NT2/D1 (cell line): ENCODE measurements at regions not wholly inside any gene's neighbourhood (a gene's known extent, or its start where the extent isn't known, plus 50 kb on each side); places are given as distances from the start of the nearest gene placed in this dataset.
"Not testable (repeated sequence)": the region's sequence is repeated elsewhere in the genome, so short reads cannot be mapped to it uniquely, and the experiment has no call there.

ENCODE experiments used
- DNase-seq: peaks from one replicate; pipeline ENCODE4 v3.0.0-alpha.2; 2011; ENCODE audit warnings: low read depth, low spot score
- H3K27me3 ChIP-seq: 2 replicates; pipeline ENCODE4 v1.6.0; 2011; ENCODE audit warnings: mild to moderate bottlenecking; ENCODE audit not compliant: insufficient read length, insufficient read depth
- H3K36me3 ChIP-seq: 2 replicates; pipeline ENCODE4 v1.6.1; 2011; ENCODE audit warnings: mild to moderate bottlenecking, low read length, mixed read lengths; ENCODE audit not compliant: insufficient read depth, insufficient read length
- H3K4me1 ChIP-seq: 2 replicates; pipeline ENCODE4 v1.5.1; 2011; ENCODE audit not compliant: insufficient read depth, insufficient read length
- H3K4me3 ChIP-seq: 2 replicates; pipeline ENCODE4 v1.5.1; 2011; ENCODE audit warnings: low read depth; ENCODE audit not compliant: insufficient read length
- H3K9ac ChIP-seq: 2 replicates; pipeline ENCODE4 v1.6.0; 2011; ENCODE audit warnings: low read depth; ENCODE audit not compliant: insufficient read length
- H3K9me3 ChIP-seq: 2 replicates; pipeline ENCODE4 v1.5.1; 2011; ENCODE audit warnings: mild to moderate bottlenecking, low read length; ENCODE audit not compliant: insufficient read depth
- SUZ12 ChIP-seq: IDR thresholded peaks from 2 replicates; pipeline ENCODE4 v1.6.1; 2011; ENCODE audit not compliant: insufficient read length, insufficient read depth; ENCODE audit errors: extremely low read depth
- YY1 ChIP-seq: IDR thresholded peaks from 2 replicates; pipeline ENCODE4 v1.6.1; 2011; ENCODE audit not compliant: insufficient read length, insufficient read depth
- ZNF274 ChIP-seq: IDR thresholded peaks from 2 replicates; pipeline ENCODE4 v1.6.1; 2011; ENCODE audit warnings: mild to moderate bottlenecking, low read depth, low read length

DNA sequence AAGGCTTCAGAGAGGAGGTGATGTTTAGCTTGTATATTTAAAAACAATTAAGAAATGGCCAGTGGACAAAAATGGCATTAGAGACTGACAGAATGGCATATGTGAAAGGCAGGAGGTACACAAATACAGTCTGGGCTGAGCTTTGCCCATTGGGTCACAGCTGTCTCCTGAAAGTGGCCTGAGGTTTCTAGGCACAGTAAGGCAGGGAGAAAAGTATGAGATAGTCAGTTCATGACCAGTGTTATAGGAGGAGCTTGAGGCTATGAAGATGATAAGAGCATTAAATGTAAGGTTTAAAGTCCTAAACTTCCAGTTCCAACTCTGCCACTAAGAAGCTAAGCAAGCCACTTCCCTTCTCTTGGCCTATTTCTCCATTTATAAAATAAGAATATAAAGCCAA is 111.2 kb upstream of the SETMAR start:
- Histone ChIP-seq H3K4me3 (no peak overlapping the region), H3K9me3 (peaks cover 19% of the 10 kb centered on the region), H3K4me1 (no peaks in the 10 kb centered on the region), H3K9ac (no peak overlapping the region), H3K27me3 (no peaks in the 10 kb centered on the region), H3K36me3 (no peaks in the 10 kb centered on the region)
- no peak for DNase-seq
- TF ChIP-seq SUZ12 (no peak), ZNF274 (no peak)

DNA sequence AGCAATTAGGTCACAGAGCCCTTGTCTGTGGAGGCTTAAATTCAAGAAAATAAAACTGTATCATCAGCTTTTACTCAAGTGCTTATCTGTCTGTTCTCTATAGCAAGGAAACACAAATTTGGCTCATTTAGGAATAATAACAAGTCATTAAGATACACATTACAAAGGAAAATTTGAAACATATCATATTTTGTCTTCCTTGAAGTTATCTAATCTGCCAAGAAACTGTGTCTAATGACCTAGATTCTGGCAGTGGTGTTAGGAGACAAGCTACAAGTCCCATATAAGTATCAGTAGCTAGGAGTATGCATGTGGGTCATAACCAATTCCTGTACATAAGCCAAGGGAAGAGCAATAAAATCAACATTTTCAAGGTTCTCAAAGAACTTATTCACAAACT is 108.2 kb upstream of the SETMAR start:
- Histone ChIP-seq H3K9me3 (peaks cover 19% of the 10 kb centered on the region), H3K9ac (no peak overlapping the region), H3K4me1 (no peaks in the 10 kb centered on the region), H3K36me3 (no peaks in the 10 kb centered on the region), H3K4me3 (no peak overlapping the region), H3K27me3 (no peaks in the 10 kb centered on the region)
- TF ChIP-seq YY1 (no peak), ZNF274 (no peak), SUZ12 (no peak)
- DNase-seq = no peak

DNA sequence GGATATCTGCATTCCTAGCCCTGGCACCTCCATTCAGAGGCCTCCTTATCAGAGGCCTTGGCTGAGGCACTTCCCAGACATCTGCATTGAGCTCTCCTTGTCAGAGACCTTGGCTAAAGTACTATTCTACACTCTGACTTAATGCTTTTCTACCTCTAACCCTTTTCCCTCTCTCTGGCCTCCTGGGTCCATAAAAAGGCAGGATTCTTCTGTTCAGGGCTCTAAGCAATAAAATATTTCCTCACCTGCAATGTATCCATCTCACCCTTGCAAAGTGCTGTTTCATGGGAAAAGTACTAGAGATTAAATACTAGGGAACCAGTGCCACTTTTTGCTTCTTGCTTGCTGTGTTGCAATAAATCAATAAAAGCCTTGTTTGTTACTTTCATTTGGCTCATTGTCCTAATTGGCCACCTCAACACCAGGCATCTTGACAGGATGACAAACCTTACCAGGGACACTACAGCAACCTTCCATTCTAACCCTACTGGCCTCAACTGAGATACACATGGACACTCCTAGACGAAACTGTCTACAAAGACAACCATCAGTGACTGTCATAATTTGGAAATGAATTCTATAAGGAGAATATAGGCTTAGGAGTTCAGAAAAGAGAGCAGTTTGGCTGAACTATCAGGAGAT is 106.5 kb upstream of the SETMAR start:
- peaks cover 19% of the 10 kb centered on the region for H3K9me3 ChIP-seq
- no peak for DNase-seq

DNA sequence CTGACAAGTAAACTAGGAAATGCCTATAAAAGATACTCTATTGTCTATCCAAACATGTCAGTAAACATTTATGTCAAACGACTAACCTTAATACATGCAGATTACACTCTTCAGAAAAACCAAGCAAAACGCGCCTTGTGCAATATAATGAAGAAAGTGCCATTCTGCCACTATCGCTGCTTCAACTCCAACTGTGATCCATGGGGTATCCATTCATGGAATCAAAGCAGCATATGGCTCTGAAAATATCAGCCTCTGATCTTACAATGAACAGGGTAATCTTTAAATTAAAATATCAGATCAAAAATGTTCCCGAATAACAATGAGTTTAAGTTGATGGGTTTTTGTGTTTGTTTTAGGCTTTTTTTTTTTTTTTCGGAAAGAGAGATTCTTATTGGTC is 105.5 kb upstream of the SETMAR start:
- no peak overlapping the region for H3K4me3 ChIP-seq
- H3K4me1 ChIP-seq = no peaks in the 10 kb centered on the region
- no peak overlapping the region for H3K9ac ChIP-seq
- no peaks in the 10 kb centered on the region for H3K36me3 ChIP-seq
- no peak for DNase-seq
- no peaks in the 10 kb centered on the region for H3K27me3 ChIP-seq
- TF ChIP-seq SUZ12 (no peak), ZNF274 (no peak), YY1 (no peak)
- H3K9me3 ChIP-seq = peaks cover 11% of the 10 kb centered on the region

More for the DNA sequence above, 106.5 kb upstream of the SETMAR start:
- Histone ChIP-seq H3K9ac (no peak overlapping the region), H3K4me1 (no peaks in the 10 kb centered on the region), H3K36me3 (no peaks in the 10 kb centered on the region), H3K27me3 (no peaks in the 10 kb centered on the region), H3K4me3 (no peak overlapping the region)
- TF ChIP-seq YY1 (no peak), SUZ12 (no peak), ZNF274 (no peak)

DNA sequence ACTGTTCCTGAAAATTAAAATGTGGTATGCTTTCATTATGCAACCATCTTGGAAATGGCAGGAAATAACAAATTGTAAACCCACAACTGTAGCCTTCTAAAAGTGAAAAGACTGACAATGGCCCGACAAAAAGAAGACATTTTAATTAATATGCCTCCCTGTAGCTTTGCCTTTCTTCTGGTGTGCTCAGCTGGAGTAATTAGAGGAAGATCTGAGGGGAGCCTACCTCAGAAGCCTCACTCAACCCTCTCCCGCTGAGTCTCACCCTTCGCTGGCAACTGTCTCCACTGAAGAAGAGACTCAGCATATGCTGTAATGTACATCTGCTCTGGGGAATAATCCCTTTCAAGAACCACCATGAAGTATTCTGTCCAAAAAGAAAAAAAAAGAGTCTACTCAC is 104.7 kb upstream of the SETMAR start:
- H3K4me1 ChIP-seq = no peaks in the 10 kb centered on the region
- no peak overlapping the region for H3K4me3 ChIP-seq
- H3K36me3 ChIP-seq = no peaks in the 10 kb centered on the region
- H3K9ac ChIP-seq = no peak overlapping the region
- no peaks in the 10 kb centered on the region for H3K27me3 ChIP-seq
- peaks cover 2% of the 10 kb centered on the region; the same call in 1 of the 2 replicates for H3K9me3 ChIP-seq
- DNase-seq = no peak
- TF ChIP-seq SUZ12 = no peak
- no peak for TF ChIP-seq ZNF274

DNA sequence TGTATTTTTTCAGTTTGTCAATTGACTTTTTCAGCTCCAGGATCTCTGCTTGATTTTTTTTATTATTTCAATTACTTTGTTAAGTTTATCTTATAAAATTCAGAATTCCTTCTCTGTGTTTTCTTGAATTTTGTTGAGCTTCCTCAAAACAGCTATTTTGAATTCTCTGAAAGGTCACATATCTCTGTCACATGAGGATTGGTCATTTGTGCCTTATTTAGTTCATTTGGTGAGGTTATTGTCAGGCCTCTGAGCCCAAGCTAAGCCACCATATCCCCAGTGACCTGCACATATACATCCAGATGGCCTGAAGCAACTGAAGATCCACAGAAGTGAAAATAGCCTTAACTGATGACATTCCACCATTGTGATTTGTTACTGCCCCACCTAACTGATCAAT is 98.4 kb upstream of the SETMAR start:
- H3K4me3 ChIP-seq, DNase-seq, H3K9ac ChIP-seq, H3K36me3 ChIP-seq, H3K27me3 ChIP-seq, H3K9me3 ChIP-seq, H3K4me1 ChIP-seq: not testable (repeated sequence)

DNA sequence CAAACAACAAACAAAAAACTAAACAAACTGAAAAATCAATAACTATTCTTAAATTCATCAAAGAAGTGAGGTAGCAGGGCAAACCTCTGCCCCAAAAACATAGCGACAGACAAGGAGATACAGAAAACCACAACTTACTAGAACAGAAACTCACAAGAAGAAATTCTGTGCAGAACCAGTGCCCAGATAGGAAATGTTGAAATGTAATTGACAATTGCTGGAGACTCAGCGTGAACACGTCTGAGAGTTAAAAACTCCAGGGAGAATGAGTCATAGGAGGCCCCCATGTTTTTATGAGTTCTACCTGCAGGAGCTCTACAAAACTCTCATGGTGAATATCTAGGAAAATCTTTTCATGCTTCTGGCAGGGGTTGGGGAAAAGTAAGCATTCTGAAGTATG is 95.5 kb upstream of the SETMAR start:
- Histone ChIP-seq H3K27me3 (no peaks in the 10 kb centered on the region), H3K4me3 (no peak overlapping the region), H3K36me3 (no peaks in the 10 kb centered on the region), H3K9ac (no peak overlapping the region), H3K4me1 (no peaks in the 10 kb centered on the region), H3K9me3 (no peaks in the 10 kb centered on the region)
- DNase-seq = no peak
- TF ChIP-seq ZNF274 (no peak), YY1 (no peak), SUZ12 (no peak)

DNA sequence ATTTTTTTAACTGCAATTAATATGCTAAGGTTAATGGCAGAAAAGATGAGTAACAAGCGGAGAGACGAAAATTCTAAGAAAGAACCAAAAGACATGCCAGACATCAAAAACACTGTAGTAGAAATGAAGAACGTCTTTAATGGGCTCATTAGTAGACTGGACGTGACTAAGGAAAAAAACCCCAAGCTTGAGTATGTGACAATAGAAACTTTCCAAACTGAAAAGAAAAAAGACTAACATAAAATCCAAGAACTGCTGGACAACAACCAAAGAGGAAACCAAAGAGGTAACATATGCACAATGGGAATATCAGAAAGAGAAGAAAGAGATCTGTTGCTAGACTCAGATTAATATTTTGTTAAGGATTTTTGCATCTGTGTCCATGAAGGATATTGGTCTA is 94.6 kb upstream of the SETMAR start:
- Histone ChIP-seq H3K9ac (no peak overlapping the region), H3K9me3 (no peaks in the 10 kb centered on the region), H3K27me3 (no peaks in the 10 kb centered on the region), H3K36me3 (no peaks in the 10 kb centered on the region), H3K4me1 (no peaks in the 10 kb centered on the region), H3K4me3 (no peak overlapping the region)
- DNase-seq = no peak
- TF ChIP-seq SUZ12 (no peak), YY1 (no peak), ZNF274 (no peak)
